ENCODE measurements at regions not wholly inside any gene's neighbourhood (a gene's known extent, or its start where the extent isn't known, plus 50 kb on each side); places are given as distances from the start of the nearest gene placed in this dataset.

DNA sequence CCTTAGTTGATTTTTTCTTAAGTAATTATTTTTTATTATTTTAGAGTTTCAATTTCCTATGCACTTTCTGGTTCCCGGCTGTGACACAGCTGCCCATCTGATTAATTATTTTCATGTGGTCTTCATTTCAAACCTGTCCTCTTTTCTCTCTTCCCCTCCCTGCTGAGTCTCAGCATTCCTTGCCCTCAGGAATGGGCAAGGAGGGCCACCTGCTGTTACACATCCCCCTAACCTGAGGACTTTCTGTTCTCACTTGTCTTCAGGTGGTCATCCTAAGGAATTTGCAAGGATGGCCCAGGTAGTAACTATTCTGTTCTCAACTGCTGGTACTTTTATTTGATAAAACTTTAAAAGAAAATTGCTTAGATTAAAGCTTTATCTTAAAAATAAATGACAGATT, 545.0 kb downstream of the OTOL1 start:
- H3K27me3 Mint-ChIP-seq (ENCODE audit: low read depth) = no peaks in the 10 kb centered on the region

DNA sequence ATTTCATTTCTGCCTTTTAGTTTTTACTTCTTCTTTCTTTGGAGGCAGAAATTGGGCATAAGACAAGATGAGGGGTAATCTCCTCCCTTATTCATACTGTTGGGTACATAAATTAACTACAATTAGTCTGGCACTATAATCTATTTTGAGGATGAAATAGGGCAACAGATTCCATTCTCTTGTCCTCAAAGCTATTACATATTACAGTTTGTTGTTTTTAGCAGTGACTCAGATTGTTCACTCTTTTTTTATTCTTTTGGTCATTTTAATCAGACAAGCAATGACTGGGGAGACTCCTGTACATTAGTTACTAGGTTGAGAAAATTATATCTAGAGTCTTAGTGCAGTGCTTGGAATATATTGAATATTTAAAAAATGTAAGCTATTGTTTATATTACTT, 556.0 kb downstream of the OTOL1 start:
- TF ChIP-seq, protein P1, sequence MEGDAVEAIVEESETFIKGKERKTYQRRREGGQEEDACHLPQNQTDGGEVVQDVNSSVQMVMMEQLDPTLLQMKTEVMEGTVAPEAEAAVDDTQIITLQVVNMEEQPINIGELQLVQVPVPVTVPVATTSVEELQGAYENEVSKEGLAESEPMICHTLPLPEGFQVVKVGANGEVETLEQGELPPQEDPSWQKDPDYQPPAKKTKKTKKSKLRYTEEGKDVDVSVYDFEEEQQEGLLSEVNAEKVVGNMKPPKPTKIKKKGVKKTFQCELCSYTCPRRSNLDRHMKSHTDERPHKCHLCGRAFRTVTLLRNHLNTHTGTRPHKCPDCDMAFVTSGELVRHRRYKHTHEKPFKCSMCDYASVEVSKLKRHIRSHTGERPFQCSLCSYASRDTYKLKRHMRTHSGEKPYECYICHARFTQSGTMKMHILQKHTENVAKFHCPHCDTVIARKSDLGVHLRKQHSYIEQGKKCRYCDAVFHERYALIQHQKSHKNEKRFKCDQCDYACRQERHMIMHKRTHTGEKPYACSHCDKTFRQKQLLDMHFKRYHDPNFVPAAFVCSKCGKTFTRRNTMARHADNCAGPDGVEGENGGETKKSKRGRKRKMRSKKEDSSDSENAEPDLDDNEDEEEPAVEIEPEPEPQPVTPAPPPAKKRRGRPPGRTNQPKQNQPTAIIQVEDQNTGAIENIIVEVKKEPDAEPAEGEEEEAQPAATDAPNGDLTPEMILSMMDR (conservative IDR thresholded peaks at IDR 0.05) = no peak
- peaks cover 3% of the 10 kb centered on the region for H3K36me3 Mint-ChIP-seq (ENCODE audit: low read depth)
- peaks cover 13% of the 10 kb centered on the region for H3K9me3 Mint-ChIP-seq
- H3K4me1 Mint-ChIP-seq = no peaks in the 10 kb centered on the region
- no peaks in the 10 kb centered on the region for H3K27me3 Mint-ChIP-seq (ENCODE audit: low read depth)
- H3K4me3 Mint-ChIP-seq = no peak overlapping the region
- no peak for DNase-seq (ENCODE audit: low read depth, low spot score)
- H3K27ac Mint-ChIP-seq (ENCODE audit: unreplicated experiment) = no peak overlapping the region

More for the DNA sequence above, 545.0 kb downstream of the OTOL1 start:
- TF ChIP-seq, protein P1 (conservative IDR thresholded peaks at IDR 0.05) = no peak
- DNase-seq (ENCODE audit: low read depth, low spot score) = no peak
- no peaks in the 10 kb centered on the region for H3K36me3 Mint-ChIP-seq (ENCODE audit: low read depth)
- no peaks in the 10 kb centered on the region for H3K4me1 Mint-ChIP-seq
- no peak overlapping the region for H3K27ac Mint-ChIP-seq (ENCODE audit: unreplicated experiment)
- H3K4me3 Mint-ChIP-seq = no peak overlapping the region
- peaks cover 4% of the 10 kb centered on the region for H3K9me3 Mint-ChIP-seq

DNA sequence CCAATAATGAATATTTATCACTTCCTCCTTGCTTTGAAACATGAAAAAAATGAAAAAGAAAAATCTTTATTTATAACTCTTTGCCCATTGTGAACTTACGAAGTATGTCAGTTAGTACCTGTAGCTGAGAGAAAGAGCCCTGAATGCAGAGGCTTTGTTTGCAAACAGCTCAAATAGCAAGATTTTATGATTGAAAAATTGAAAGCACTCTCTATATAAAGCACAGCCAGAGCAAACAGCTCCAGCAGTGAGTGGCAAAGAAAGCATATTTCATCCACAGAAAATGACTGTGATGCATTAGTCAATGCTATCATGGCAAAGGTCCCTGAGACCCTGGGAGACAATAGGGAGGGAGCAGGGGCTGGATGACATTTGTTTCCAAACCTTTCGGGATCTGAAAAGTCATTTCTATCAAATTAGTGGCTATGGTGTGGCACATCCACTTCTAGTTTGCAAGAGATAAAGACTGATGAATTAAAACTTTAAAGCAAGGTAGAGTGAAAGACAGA, 576.1 kb downstream of the OTOL1 start:
- no peak overlapping the region for H3K4me3 Mint-ChIP-seq
- no peak overlapping the region for H3K27ac Mint-ChIP-seq (ENCODE audit: unreplicated experiment)
- no peak for DNase-seq (ENCODE audit: low read depth, low spot score)
- TF ChIP-seq, protein P1 (conservative IDR thresholded peaks at IDR 0.05) = no peak
- H3K27me3 Mint-ChIP-seq (ENCODE audit: low read depth) = no peaks in the 10 kb centered on the region
- H3K36me3 Mint-ChIP-seq (ENCODE audit: low read depth) = no peaks in the 10 kb centered on the region
- no peaks in the 10 kb centered on the region for H3K9me3 Mint-ChIP-seq
- peaks cover 24% of the 10 kb centered on the region for H3K4me1 Mint-ChIP-seq

DNA sequence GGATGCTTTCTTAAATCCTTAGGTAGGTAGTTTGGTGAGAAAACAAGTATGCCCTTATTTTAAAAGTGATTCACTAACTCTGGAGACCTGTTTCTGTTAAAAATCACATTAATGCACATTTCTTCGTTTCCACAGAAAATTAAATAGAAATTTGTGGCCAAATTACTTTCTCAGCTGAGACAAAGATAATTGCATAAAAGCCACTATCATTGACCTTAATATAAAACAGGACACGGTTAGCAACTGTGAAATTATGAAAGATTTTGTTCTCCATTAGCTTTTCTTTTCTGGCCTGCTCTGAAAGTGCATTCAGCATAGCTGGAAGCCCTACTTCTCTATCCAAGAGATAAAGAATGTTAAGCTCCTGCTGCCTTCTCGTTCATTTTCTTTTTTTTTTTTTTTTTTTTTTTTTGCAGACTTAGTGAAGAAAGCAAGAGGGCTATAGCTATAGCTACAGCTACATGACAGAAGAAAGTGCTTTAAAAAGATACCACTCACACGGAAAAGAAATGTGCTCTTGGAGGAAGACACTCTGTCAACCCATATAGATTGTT, 576.9 kb downstream of the OTOL1 start:
- H3K36me3 Mint-ChIP-seq (ENCODE audit: low read depth) = no peaks in the 10 kb centered on the region
- TF ChIP-seq, protein P1 (conservative IDR thresholded peaks at IDR 0.05) = no peak
- no peak for DNase-seq (ENCODE audit: low read depth, low spot score)
- no peak overlapping the region for H3K27ac Mint-ChIP-seq (ENCODE audit: unreplicated experiment)
- no peaks in the 10 kb centered on the region for H3K9me3 Mint-ChIP-seq
- no peak overlapping the region for H3K4me3 Mint-ChIP-seq
- peaks cover 24% of the 10 kb centered on the region for H3K4me1 Mint-ChIP-seq
- no peaks in the 10 kb centered on the region for H3K27me3 Mint-ChIP-seq (ENCODE audit: low read depth)

DNA sequence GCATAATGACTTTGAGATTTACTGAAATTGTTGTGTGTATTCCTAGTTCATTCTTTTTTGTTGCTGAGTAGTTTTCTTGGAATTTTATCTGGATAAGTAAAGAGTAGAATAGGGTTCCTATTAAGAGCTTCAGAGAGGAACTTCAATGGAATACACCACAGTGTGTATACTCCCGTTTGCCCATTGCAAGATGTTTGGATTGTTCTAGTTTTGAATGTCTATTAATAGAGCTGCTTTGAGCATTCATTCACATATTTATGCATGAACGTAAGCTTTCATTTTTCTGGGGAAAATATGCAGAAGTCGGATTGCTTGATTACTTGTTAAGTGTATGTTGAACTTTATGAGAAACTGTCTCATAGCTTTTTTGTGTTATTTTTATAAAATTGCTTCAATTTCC, 580.5 kb downstream of the OTOL1 start:
- no peak for DNase-seq (ENCODE audit: low read depth, low spot score)
- Mint-ChIP-seq H3K27ac (ENCODE audit: unreplicated experiment) (no peak overlapping the region), H3K27me3 (ENCODE audit: low read depth) (no peaks in the 10 kb centered on the region), H3K36me3 (ENCODE audit: low read depth) (no peaks in the 10 kb centered on the region), H3K4me1 (peaks cover 22% of the 10 kb centered on the region), H3K9me3 (no peaks in the 10 kb centered on the region), H3K4me3 (no peak overlapping the region)
- TF ChIP-seq, protein P1 (conservative IDR thresholded peaks at IDR 0.05) = no peak

Data from neural crest cell (in vitro differentiated cells).